GM12878 (cell line): ENCODE measurements at regions not wholly inside any gene's neighbourhood (a gene's known extent, or its start where the extent isn't known, plus 50 kb on each side); places are given as distances from the start of the nearest gene placed in this dataset.

Experiments used
- ATAC-seq: fragments of 200-7000 bp; cut with Tn5 transposase; 3 replicates; pipeline ENCODE4 v1.9.1; 2020; ENCODE audit warnings: mild to moderate bottlenecking, moderate library complexity
- BruUV-seq: library from RNA; stranded (reverse); fragments of 400-500 nt; replicated peaks from 2 replicates; lab custom pipeline; 2021; lab: Mats Ljungman, UMichigan
- CTCF ChIA-PET: fragments of 300-600 bp; sonication (Branson Sonifier 250); formaldehyde crosslinking; extraction: SDS; loops from one replicate; lab custom pipeline; 2021; ENCODE audit warnings: inconsistent platforms; lab: Yijun Ruan, JAX
- POLR2A ChIA-PET: fragments of 350-600 bp; formaldehyde crosslinking; extraction: SDS; loops from one replicate; lab custom pipeline; 2021; ENCODE audit warnings: inconsistent platforms; lab: Charles Lee
- RAD21 ChIA-PET: fragments of 300-600 bp; sonication (Branson Sonifier 250); formaldehyde crosslinking; loops from one replicate; lab custom pipeline; 2023; ENCODE audit warnings: antibody characterized with exemption; ENCODE audit not compliant: unreplicated experiment; lab: Charles Lee
- SMC1A ChIA-PET: fragments of 300-600 bp; sonication (Branson Sonifier 250); formaldehyde crosslinking; loops from one replicate; lab custom pipeline; 2023; ENCODE audit not compliant: unreplicated experiment, uncharacterized antibody; lab: Charles Lee
- DNase-seq: peaks from one replicate; pipeline ENCODE4 v3.0.0-alpha.2; 2011; ENCODE audit warnings: low read depth, low spot score
- FAIRE-seq: peaks from 3 replicates; lab custom pipeline; 2011; peaks lifted over from hg19 to GRCh38; lab: Jason Lieb, UNC
- H2AFZ ChIP-seq: 2 replicates; pipeline ENCODE4 v1.6.0; 2011; ENCODE audit warnings: low read depth, low read length, control low read depth; ENCODE audit not compliant: control insufficient read depth
- H3K27ac ChIP-seq: 2 replicates; pipeline ENCODE4 v1.5.1; 2011; ENCODE audit warnings: control low read depth; ENCODE audit not compliant: control insufficient read depth, insufficient read depth
- H3K27me3 ChIP-seq, 2 experiments: replicated peaks in 1 of 2; 2 replicates each; pipeline versions ENCODE4 v1.6.0 to v1.6.1; 2011; ENCODE audit warnings: low read length in 1 of 2; ENCODE audit not compliant: control insufficient read depth in 2 of 2, insufficient read depth in 2 of 2
- H3K36me3 ChIP-seq, 2 experiments: 2 replicates each; pipeline ENCODE4 v1.5.1; 2011; ENCODE audit warnings: low read length in 1 of 2; ENCODE audit not compliant: control insufficient read depth in 2 of 2, insufficient read depth in 2 of 2
- H3K4me1 ChIP-seq: 2 replicates; pipeline ENCODE4 v1.6.1; 2011; ENCODE audit warnings: mild to moderate bottlenecking, low read length, moderate library complexity, mixed read lengths; ENCODE audit not compliant: control insufficient read depth, insufficient read depth
- H3K4me2 ChIP-seq: 2 replicates; pipeline ENCODE4 v1.6.0; 2011; ENCODE audit warnings: control low read depth; ENCODE audit not compliant: control insufficient read depth, insufficient read depth
- H3K4me3 ChIP-seq: fragments of 200-600 bp; sonication (generic); 2 replicates; pipeline ENCODE4 v1.5.1; 2016
- H3K79me2 ChIP-seq: 2 replicates; pipeline ENCODE4 v1.6.0; 2011; ENCODE audit warnings: low read length; ENCODE audit not compliant: control insufficient read depth, insufficient read depth
- H3K9ac ChIP-seq: 2 replicates; pipeline ENCODE4 v1.8.0; 2011; ENCODE audit warnings: low read length, control low read depth, mixed read lengths; ENCODE audit not compliant: control insufficient read depth, insufficient read depth
- H3K9me3 ChIP-seq: replicated peaks from 3 replicates; pipeline ENCODE4 v1.5.1; 2011; ENCODE audit warnings: mild to moderate bottlenecking, low read length; ENCODE audit not compliant: control insufficient read depth, insufficient read depth
- H4K20me1 ChIP-seq: 2 replicates; pipeline ENCODE4 v1.6.0; 2011; ENCODE audit not compliant: control insufficient read depth, insufficient read depth
- FOXK2 ChIP-seq: fragments of 450-650 bp; IDR thresholded peaks from 2 replicates; pipeline ENCODE4 v1.6.1; 2017; ENCODE audit warnings: mild to moderate bottlenecking, moderate library complexity
- KLF5 ChIP-seq: fragments of 450-650 bp; IDR thresholded peaks from 2 replicates; pipeline ENCODE4 v1.6.1; 2014; ENCODE audit warnings: mild to moderate bottlenecking; ENCODE audit not compliant: partially characterized antibody
- MXI1 ChIP-seq: fragments of 150-350 bp; IDR thresholded peaks from 2 replicates; pipeline ENCODE4 v1.6.1; 2011; ENCODE audit warnings: low read depth, mild to moderate bottlenecking, inconsistent platforms, low read length, improper control_type of control experiment
- NFIC ChIP-seq: IDR thresholded peaks from 2 replicates; pipeline ENCODE4 v1.6.1; 2012; ENCODE audit warnings: low read depth, mild to moderate bottlenecking, inconsistent platforms, low read length, moderate library complexity
- NR2F1 ChIP-seq: fragments of 450-650 bp; conservative IDR thresholded peaks from 2 replicates; pipeline ENCODE4 v1.6.1; 2017; ENCODE audit warnings: mild to moderate bottlenecking
- RB1 ChIP-seq: fragments of 450-650 bp; formaldehyde crosslinking; IDR thresholded peaks from 2 replicates; pipeline ENCODE4 v1.6.1; 2017; ENCODE audit warnings: mild to moderate bottlenecking, borderline replicate concordance
- SMARCA5 ChIP-seq: fragments of 450-650 bp; IDR thresholded peaks from 2 replicates; pipeline ENCODE4 v1.6.1; 2017; ENCODE audit warnings: mild to moderate bottlenecking
- SMC3 ChIP-seq: IDR thresholded peaks from 2 replicates; pipeline ENCODE4 v1.6.1; 2011; ENCODE audit warnings: low read length, improper control_type of control experiment, borderline replicate concordance
- TAF1 ChIP-seq: IDR thresholded peaks from 2 replicates; pipeline ENCODE4 v1.6.1; 2011; ENCODE audit warnings: mild to moderate bottlenecking, low read depth, low read length, borderline replicate concordance
- ZNF207 ChIP-seq: fragments of 450-650 bp; IDR thresholded peaks from 2 replicates; pipeline ENCODE4 v1.6.1; 2014; ENCODE audit warnings: antibody characterized with exemption, mild to moderate bottlenecking, borderline replicate concordance
- WGBS: methylation state at CpG from one replicate; pipeline ENCODE4 v1.1.6; 2016; ENCODE audit warnings: low lambda C conversion rate; ENCODE audit not compliant: insufficient replicate concordance, insufficient coverage; ENCODE audit errors: missing lambda C conversion rate; 5-methylcytosine and 5-hydroxymethylcytosine counted together
- in situ Hi-C: fragments of 300-500 bp; cut with MboI; formaldehyde crosslinking; loops from 9 replicates; pipeline ENCODE4 v1.14.3; 2018; ENCODE audit warnings: mixed read lengths
- intact Hi-C: fragments of 100-400 bp; cut with micrococcal nuclease; formaldehyde crosslinking; loops from one replicate; pipeline ENCODE4 v1.14.2; 2022; ENCODE audit not compliant: unreplicated experiment
- TF ChIP-seq, protein P1 (sequence below): IDR thresholded peaks from 2 replicates; pipeline ENCODE4 v1.6.1; 2012; ENCODE audit warnings: improper control_type of control experiment, low read depth, low read length; ENCODE audit not compliant: insufficient replicate concordance
- TF ChIP-seq, protein P2 (sequence below): fragments of 150-350 bp; IDR thresholded peaks from 2 replicates; pipeline ENCODE4 v1.6.1; 2014; ENCODE audit warnings: mild to moderate bottlenecking, low read depth, low read length
- TF ChIP-seq, protein P3 (sequence below): fragments of 450-650 bp; IDR thresholded peaks from 2 replicates; pipeline ENCODE4 v1.6.1; 2017; ENCODE audit warnings: mild to moderate bottlenecking, moderate library complexity

DNA sequence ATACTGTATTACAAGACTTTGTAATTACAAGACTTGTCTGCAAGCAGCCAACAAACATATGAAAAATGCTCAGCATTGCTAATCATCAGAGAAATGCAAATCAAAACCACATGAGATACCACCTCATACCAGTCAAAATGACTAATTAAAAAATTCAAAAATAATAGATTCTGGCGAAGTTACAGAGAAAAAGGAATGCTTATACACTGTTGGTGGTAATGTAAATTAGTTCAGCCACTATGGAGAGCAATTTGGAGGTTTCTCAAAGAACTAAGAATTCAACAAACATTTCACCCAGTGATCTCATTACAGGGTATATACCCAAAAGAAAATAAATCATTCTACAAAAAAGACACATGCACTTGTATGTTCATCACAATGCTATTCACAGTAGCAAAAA lies 617.5 kb upstream of the CCDC54 start:
- DNase-seq = no peak
- intact Hi-C loops = no loop called here
- H2AFZ ChIP-seq = no peak overlapping the region
- no peaks in the 10 kb centered on the region for H4K20me1 ChIP-seq
- no peak for ATAC-seq
- no peaks in the 10 kb centered on the region for H3K9me3 ChIP-seq
- no peak overlapping the region for H3K4me2 ChIP-seq
- H3K4me1 ChIP-seq = no peaks in the 10 kb centered on the region
- SMC1A ChIA-PET = interaction anchor here (1.3 kb wide), 1 partner anchor 17 kb away, joined by 3 read pairs; no protein-coding TSS in a partner anchor
- RAD21 ChIA-PET = no interaction called here
- no peak overlapping the region for H3K9ac ChIP-seq
- no peaks in the 10 kb centered on the region for H3K27me3 ChIP-seq
- no peaks in the 10 kb centered on the region for H3K79me2 ChIP-seq
- H3K27ac ChIP-seq = no peak overlapping the region
- 0% methylated on average over 1 of the region's 1 CpG for WGBS
- H3K36me3 ChIP-seq = no peaks in the 10 kb centered on the region
- in situ Hi-C loops = no loop called here
- CTCF ChIA-PET = no interaction called here
- H3K4me3 ChIP-seq = no peak overlapping the region
- no TSS peak for BruUV-seq
- POLR2A ChIA-PET = no interaction called here
- FAIRE-seq = no peak
- TF ChIP-seq NR2F1 (no peak), RB1 (no peak), TAF1 (no peak), NFIC (no peak), SMC3 (no peak), KLF5 (no peak), FOXK2 (no peak), ZNF207 (no peak), SMARCA5 (no peak), MXI1 (no peak)
- TF ChIP-seq, protein P1, sequence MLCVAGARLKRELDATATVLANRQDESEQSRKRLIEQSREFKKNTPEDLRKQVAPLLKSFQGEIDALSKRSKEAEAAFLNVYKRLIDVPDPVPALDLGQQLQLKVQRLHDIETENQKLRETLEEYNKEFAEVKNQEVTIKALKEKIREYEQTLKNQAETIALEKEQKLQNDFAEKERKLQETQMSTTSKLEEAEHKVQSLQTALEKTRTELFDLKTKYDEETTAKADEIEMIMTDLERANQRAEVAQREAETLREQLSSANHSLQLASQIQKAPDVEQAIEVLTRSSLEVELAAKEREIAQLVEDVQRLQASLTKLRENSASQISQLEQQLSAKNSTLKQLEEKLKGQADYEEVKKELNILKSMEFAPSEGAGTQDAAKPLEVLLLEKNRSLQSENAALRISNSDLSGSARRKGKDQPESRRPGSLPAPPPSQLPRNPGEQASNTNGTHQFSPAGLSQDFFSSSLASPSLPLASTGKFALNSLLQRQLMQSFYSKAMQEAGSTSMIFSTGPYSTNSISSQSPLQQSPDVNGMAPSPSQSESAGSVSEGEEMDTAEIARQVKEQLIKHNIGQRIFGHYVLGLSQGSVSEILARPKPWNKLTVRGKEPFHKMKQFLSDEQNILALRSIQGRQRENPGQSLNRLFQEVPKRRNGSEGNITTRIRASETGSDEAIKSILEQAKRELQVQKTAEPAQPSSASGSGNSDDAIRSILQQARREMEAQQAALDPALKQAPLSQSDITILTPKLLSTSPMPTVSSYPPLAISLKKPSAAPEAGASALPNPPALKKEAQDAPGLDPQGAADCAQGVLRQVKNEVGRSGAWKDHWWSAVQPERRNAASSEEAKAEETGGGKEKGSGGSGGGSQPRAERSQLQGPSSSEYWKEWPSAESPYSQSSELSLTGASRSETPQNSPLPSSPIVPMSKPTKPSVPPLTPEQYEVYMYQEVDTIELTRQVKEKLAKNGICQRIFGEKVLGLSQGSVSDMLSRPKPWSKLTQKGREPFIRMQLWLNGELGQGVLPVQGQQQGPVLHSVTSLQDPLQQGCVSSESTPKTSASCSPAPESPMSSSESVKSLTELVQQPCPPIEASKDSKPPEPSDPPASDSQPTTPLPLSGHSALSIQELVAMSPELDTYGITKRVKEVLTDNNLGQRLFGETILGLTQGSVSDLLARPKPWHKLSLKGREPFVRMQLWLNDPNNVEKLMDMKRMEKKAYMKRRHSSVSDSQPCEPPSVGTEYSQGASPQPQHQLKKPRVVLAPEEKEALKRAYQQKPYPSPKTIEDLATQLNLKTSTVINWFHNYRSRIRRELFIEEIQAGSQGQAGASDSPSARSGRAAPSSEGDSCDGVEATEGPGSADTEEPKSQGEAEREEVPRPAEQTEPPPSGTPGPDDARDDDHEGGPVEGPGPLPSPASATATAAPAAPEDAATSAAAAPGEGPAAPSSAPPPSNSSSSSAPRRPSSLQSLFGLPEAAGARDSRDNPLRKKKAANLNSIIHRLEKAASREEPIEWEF = no peak
- TF ChIP-seq, protein P2, sequence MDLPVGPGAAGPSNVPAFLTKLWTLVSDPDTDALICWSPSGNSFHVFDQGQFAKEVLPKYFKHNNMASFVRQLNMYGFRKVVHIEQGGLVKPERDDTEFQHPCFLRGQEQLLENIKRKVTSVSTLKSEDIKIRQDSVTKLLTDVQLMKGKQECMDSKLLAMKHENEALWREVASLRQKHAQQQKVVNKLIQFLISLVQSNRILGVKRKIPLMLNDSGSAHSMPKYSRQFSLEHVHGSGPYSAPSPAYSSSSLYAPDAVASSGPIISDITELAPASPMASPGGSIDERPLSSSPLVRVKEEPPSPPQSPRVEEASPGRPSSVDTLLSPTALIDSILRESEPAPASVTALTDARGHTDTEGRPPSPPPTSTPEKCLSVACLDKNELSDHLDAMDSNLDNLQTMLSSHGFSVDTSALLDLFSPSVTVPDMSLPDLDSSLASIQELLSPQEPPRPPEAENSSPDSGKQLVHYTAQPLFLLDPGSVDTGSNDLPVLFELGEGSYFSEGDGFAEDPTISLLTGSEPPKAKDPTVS = no peak
- TF ChIP-seq, protein P3, sequence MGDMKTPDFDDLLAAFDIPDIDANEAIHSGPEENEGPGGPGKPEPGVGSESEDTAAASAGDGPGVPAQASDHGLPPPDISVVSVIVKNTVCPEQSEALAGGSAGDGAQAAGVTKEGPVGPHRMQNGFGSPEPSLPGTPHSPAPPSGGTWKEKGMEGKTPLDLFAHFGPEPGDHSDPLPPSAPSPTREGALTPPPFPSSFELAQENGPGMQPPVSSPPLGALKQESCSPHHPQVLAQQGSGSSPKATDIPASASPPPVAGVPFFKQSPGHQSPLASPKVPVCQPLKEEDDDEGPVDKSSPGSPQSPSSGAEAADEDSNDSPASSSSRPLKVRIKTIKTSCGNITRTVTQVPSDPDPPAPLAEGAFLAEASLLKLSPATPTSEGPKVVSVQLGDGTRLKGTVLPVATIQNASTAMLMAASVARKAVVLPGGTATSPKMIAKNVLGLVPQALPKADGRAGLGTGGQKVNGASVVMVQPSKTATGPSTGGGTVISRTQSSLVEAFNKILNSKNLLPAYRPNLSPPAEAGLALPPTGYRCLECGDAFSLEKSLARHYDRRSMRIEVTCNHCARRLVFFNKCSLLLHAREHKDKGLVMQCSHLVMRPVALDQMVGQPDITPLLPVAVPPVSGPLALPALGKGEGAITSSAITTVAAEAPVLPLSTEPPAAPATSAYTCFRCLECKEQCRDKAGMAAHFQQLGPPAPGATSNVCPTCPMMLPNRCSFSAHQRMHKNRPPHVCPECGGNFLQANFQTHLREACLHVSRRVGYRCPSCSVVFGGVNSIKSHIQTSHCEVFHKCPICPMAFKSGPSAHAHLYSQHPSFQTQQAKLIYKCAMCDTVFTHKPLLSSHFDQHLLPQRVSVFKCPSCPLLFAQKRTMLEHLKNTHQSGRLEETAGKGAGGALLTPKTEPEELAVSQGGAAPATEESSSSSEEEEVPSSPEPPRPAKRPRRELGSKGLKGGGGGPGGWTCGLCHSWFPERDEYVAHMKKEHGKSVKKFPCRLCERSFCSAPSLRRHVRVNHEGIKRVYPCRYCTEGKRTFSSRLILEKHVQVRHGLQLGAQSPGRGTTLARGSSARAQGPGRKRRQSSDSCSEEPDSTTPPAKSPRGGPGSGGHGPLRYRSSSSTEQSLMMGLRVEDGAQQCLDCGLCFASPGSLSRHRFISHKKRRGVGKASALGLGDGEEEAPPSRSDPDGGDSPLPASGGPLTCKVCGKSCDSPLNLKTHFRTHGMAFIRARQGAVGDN = no peak
